SKM-1 treated with dmso at 0.1 percent for 144 hours (cell line): ENCODE measurements at regions not wholly inside any gene's neighbourhood (a gene's known extent, or its start where the extent isn't known, plus 50 kb on each side); places are given as distances from the start of the nearest gene placed in this dataset.
"Not testable (repeated sequence)": the region's sequence is repeated elsewhere in the genome, so short reads cannot be mapped to it uniquely, and the experiment has no call there.

Source experiments
- DNase-seq: peaks from one replicate; lab custom pipeline; 2025; ENCODE audit not compliant: unreplicated experiment; lab: John Stamatoyannopoulos, UW

DNA sequence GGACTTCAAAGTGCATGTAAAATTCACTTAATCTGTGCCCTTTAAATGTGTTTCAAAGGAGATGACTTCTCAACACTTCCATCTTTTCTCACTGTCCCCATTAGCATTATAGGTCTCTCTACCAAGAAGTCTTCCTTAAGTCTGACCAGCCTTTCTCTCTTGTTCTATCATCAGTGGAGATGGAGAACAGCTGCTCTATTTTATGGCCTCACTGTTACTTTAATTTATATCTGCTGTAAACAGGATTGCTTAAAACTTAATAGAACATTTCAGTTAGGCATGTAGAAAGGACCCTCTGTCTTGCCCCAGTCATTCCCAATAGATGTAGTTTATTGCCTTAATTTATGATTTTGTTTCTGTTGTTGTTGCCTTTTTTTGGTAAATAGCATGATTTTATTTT, 86.0 kb upstream of the CDC42EP3 start:
- not testable (repeated sequence) for DNase-seq

GRCh38 chr2:37758141-37758601, 86.7 kb upstream of the CDC42EP3 start:
- DNase-seq: not testable (repeated sequence)

GRCh38 chr2:37759989-37760388, 88.5 kb upstream of the CDC42EP3 start:
- not testable (repeated sequence) for DNase-seq

DNA sequence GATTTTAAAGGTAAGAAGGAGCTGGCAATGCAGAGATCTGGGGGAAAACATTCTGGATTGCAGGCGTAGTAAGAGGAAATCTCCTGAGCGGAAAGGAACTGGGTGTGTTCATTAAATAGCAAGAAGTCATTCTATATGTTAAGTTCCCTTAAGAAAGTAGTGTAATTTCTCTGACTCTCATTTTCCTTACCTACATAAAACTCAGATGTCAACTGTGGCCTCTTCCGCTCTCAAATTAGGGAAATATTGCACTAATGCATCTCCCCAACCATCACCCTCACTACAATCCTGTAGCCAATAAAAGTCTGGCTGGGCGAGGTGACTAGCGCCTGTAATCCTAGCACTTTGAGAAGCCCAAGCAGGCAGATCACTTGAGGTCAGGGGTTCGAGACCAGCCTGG, 89.0 kb upstream of the CDC42EP3 start:
- DNase-seq: no peak

GRCh38 chr2:37762281-37762680, 90.8 kb upstream of the CDC42EP3 start:
- peak; percentile 82 for DNase-seq

GRCh38 chr2:37764739-37765138, 93.3 kb upstream of the CDC42EP3 start:
- DNase-seq: no peak

DNA sequence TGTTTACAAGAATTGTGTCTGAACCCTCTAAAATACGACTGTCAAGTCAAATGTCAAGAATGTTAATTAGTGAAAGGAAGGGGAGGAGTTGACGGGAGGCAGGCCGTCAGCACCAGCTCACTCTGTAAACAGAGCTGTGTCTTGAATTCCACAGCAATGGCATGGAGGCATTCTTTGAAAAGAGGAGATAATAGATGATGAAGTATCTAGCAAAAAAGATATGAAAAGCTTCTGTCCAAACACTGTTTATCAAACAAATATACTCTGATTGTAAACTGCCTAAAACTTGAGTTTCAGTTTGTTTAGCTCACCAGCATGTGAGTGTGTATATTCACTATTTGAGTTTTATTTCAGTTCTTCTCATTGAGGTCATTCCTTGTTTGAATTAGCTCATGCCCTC, 94.7 kb upstream of the CDC42EP3 start:
- no peak for DNase-seq

DNA sequence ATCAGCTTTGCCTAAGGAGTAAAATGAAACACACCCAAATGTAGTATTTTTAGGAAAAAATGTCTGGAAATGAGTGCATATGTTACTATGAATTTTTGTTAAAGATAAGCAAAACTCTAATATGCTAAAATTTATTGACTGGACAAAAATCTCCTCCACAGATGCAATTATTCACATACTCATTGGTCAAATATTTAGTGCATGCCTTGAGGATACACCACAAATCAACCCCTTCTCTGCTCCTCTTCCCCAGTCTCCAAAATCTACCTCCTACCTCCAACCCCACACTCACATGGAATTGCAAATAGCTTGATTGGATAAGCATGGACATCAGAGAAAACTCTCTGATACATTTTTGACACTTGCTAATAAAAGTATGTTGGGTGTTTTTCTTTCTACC, 95.6 kb upstream of the CDC42EP3 start:
- DNase-seq: no peak

DNA sequence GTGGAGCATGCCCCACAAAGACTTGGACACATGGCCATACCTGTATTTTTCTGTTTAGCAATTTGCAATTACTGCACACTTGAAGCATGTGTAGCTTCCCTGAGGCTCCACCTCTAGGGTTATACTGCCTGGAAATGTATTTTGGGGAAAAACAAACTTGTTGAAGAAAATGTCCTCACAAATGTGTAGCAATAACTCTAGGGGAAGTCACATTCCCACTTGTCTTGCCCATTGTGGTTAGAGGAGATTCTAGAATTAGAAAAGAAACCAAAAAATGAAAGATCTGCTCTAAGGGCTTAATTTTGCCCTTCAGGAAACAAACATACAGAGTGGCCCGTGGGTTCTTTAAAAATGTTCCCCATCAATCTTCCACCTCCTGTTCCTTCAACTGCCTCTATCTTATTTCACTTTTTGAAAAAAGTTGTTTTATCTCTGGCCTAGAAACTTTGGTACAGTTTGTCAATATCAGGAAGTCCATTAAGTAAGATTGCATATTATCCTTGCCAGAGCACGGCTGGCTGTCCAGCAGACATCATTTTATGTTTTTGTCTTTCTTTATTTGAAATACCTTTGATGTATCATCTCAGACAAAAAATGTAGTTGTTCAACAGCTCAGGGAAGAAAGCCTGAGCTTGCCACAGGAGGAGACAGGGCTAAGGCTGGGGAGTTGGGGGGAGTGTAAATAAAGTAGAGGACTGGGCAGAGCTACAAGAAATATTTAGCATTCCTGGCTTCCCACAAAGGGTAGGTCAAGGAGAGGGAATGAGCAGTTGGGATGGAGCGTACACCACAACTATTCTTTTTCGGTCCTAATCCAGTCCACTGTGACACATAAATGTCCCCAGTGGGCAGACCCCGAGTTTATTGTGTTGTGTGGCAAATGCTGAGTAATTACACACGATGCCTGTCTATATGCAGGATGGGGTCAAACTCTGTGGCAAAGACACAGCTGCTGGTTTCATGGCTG, 96.8 kb upstream of the CDC42EP3 start:
- DNase-seq: peak; percentile 50

DNA sequence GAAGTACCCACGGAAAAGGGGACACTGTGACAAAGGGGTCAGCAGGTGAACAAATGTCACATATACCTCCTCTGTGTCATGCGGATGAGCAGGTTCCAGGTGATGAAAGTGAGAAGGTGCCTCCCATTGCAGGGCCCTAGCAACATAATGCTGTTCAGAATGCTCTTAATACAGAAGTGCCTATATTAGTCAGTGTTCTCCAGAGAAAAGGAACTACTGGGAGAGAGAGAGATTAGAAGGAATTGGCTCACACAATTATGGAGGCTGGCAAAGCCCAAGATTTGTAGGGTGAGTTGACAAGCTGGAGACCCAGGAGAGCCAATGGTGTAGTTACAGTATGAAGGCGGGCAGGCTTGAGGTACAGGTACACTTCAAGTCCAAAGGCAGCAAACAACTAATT, 98.1 kb upstream of the CDC42EP3 start:
- DNase-seq: no peak

DNA sequence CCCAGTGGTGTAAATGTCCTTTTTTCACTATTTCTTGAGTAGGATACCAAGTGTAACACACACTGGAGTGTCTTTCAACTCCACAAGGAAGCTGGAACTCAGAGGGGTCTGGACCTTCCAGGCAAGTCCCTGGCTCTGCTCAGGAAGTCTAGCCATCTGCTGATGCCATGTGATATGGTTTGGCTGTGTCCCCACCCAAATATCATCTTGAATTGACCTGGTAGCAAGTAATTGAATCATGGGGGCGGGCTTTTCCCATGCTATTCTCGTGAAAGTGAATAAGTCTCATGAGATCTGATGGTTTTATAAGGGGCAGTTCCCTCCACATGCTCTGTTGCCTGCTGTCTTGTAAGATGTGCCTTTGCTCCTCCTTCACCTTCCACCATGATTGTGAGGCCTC, 99.4 kb upstream of the CDC42EP3 start:
- no peak for DNase-seq

GRCh38 chr2:37771600-37772088, 100.2 kb upstream of the CDC42EP3 start:
- DNase-seq: no peak

- DNase-seq: no peak
Observed at GRCh38 chr2:37773371-37774130, 102.1 kb upstream of the CDC42EP3 start.

GRCh38 chr2:37774171-37774944, 102.9 kb upstream of the CDC42EP3 start:
- DNase-seq: not testable (repeated sequence)

DNA sequence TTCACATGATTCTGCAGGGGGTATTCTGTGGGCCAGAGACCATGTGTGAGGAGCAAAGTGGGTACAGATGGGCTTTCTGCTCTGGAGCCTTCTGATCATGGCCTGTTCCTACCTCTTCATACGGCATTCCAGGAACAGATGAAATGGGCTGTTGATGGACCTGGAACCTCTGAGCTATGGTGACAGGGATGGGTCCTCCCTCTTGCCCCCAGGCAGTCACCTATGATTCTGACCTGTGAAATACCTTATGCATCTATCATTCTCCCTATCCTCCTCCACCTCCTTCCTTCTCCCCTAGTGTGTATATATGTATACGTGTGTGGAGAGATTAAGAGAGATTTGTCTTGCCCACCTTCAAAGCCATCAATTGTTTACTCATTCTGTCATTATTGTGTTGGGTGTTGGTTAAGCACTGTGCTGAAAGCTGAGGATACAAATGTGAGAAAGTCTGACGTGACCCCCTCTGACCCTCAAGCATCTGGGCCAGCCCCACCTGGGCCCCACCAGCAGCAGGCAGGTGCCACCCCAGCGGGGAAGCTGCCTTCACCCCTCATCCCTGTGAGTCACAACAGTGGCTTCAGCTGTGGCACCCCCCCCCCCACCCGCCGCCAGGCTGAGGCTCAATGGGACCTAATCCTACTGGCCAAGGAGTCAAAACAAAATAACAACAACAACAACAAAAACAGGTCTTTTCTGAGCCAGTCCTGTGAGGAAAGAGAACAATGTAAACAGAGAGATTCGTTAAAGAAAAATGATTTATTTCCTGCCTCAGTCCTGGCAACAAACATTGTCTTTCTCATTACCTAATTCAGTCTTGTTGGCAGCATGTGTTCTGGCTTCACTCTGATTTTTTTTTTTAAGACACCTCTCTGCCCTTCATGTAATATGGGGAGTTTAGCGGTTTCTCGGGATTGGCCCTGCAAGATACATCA, 103.8 kb upstream of the CDC42EP3 start:
- DNase-seq: no peak

DNA sequence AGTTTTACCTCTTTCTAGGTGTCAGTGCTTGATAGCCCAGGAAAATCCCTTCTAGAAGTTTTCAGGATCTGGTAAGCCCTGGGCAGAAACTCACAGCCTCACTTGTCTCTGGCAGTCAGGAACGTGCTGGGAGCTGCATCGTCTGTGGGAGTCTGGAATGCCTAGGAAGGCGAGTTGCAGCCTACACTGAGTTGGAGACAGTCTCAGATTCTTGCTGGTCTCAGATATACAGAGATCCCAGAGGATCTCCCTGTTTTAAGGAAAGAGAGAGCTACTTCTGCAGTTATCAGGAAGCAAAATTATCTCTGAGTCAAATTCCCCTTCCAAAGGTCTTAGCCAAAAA, 104.4 kb upstream of the CDC42EP3 start:
- DNase-seq: no peak

DNA sequence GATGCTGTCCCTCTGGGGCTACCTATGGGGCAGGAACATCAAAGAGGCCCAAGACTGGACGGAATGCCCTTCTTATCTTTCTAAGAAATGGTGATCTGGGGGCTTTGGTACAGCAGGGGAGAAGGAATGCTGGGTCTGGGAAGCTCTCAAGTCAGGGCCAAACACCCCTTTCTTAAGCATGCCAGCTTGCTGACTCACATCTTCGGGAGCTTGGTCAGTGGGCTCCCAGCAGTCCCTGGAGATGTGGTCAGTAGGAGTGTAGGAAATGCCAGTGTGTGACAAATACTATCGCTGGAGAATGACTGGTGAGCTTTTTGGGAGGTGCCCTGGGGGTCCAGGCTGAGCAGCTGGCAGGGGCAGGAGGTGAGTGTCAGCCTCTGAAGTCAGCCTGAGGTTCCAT, 105.0 kb upstream of the CDC42EP3 start:
- no peak for DNase-seq

DNA sequence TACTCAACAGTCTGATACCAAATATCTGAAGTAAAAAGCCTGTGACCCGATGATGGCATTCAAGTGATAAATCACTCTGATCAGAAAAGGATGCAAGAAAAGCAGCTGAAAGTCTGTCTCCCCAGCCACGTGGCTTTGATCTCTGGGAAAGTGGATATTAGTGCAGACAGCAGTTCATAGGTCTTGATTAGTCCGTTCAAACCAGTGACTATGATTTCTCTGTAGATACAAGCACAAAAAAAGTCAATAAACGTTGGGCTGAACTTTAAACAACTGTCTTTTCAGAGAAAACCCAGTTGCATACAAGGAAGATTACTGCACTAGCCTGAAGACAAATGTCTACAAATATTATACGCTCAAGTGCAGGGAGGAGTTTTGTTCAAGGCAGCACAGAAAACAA, 107.7 kb upstream of the CDC42EP3 start:
- DNase-seq: no peak

GRCh38 chr2:37779611-37780386, 108.4 kb upstream of the CDC42EP3 start:
- DNase-seq: no peak

GRCh38 chr2:37780387-37780676, 108.9 kb upstream of the CDC42EP3 start:
- no peak for DNase-seq
